ENCODE measurements at regions not wholly inside any gene's neighbourhood (a gene's known extent, or its start where the extent isn't known, plus 50 kb on each side); places are given as distances from the start of the nearest gene placed in this dataset.
"Not testable (repeated sequence)": the region's sequence is repeated elsewhere in the genome, so short reads cannot be mapped to it uniquely, and the experiment has no call there.

DNA sequence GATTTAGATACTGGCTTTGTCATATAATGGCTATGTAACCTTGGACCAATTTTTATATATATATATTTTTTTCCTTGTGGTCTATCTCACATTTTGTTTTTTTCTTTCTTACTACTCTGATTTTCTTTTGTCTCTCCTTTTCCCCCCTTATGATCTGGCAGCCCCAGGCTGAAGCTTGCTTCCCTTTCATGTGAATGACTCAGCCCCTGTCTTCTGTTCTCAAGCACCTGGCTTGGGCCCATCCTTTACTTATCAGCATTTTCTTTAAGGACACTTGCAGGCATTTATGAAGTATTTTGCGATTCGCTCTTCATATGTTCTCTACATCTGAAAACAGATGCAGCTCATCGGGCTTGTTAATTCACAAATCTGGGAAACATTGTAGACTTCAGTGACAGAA, 163.6 kb downstream of the SPRY2 start:
- peak; percentile 9 for DNase-seq (ENCODE audit: low read depth, low spot score)

- DNase-seq (ENCODE audit: low read depth, low spot score) = no peak
These were observed 167.7 kb downstream of the SPRY2 start for GRCh38 chr13:80173224-80173623.

- DNase-seq (ENCODE audit: low read depth, low spot score) = no peak
These were observed 169.8 kb downstream of the SPRY2 start for GRCh38 chr13:80171096-80171495.

DNA sequence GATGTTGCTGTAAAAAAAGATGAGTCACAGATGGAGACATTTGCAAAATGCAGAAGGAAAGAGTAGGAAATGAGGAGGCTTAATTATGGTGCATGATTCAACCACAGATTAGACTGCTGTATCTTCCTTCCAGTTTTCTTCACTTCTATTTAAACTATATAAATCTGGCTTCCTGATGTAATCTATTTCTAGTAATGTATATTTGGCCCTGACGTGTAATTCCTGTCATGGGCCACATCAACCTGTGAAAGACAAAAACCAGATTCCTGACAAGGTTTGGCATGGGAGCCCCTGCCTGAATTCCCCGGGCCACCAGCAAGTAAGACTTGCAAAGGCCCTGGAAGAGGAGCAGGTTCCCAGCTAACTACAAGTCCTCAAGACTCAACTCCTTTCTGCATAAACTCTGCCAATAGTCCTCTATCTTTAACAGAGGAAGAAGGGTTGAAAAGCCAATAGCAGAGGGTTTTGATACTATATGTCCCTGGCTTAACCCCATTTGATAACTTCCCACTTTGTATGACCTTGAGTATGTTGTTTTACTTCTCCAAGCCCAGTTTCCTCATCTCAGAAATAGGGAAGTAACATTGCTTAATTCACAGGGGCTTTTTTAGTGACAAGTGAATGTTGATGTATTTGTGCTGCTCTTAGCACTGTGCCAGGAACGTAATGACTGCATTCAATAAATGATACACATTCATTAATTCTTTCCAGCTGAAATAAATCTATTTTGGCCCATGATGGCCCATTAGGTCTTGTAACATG, 172.7 kb downstream of the SPRY2 start:
- no peak for DNase-seq (ENCODE audit: low read depth, low spot score)

DNA sequence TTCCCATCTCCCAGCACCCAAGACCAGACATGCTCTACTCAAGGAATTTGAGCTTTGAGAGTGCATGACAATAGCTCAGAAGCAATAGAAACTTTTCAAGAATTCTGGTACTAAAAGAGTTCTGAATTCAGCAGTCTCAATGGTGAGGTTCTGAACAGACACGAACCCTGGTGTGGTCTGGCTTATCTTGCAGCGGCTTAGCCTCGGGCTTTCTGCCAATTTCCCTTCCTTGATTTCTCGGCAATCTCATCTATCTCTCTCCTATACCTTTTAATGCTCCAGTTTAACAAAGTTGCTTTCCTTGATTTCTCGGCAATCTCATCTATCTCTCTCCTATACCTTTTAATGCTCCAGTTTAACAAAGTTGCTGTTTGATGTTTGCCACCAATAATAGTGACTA, 174.6 kb downstream of the SPRY2 start:
- no peak for DNase-seq (ENCODE audit: low read depth, low spot score)

DNA sequence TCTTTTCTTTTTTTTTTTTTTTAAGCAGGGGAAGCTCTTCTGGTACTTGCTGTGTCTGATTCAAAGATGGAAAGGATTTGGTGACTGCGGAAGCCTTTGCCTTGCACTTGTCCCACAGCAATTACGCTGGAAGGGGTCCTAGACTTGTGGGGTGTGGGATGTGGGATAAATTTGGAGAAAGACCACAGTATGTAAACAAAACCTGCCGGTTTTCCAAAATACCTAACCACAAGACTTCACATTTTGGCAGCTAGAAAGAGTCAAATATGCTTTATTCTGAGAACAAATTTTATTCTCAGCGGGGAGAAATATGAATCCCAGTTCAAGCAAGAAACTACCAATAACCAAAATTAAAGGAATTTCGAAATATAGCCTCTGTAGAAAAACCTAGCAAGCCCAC, 176.5 kb downstream of the SPRY2 start:
- no peak for DNase-seq (ENCODE audit: low read depth, low spot score)

GRCh38 chr13:80161896-80162295, 179.0 kb downstream of the SPRY2 start:
- no peak for DNase-seq (ENCODE audit: low read depth, low spot score)

- no peak for DNase-seq (ENCODE audit: low read depth, low spot score)
These were observed 179.7 kb downstream of the SPRY2 start for GRCh38 chr13:80161219-80161618.

DNA sequence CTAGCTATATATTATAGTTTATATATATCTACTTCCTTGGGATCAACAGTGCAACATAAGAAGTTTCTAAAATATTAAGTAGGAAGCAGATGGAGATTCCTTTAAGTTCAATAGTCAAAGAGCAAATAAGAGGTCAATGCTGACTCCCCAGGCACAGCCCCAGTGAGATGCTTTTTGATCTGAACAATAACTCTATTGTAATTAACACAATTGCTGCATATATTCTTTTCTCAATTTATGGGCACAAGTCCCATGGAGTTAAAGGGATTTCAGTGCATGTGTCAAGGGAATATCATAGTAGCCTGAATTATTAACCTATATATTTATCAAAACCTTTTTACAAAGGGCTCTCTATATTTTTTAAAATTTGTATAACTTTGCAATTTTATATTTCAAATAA, 180.8 kb downstream of the SPRY2 start:
- DNase-seq (ENCODE audit: low read depth, low spot score) = no peak

- DNase-seq (ENCODE audit: low read depth, low spot score) = no peak
These were observed 183.5 kb downstream of the SPRY2 start for GRCh38 chr13:80157261-80157932.

GRCh38 chr13:80152142-80152541, 188.8 kb downstream of the SPRY2 start:
- not testable (repeated sequence) for DNase-seq (ENCODE audit: low read depth, low spot score)

GRCh38 chr13:80151016-80151415, 189.9 kb downstream of the SPRY2 start:
- DNase-seq (ENCODE audit: low read depth, low spot score) = no peak

- DNase-seq (ENCODE audit: low read depth, low spot score) = no peak
These were observed 191.2 kb downstream of the SPRY2 start for GRCh38 chr13:80149736-80150135.

GRCh38 chr13:80145171-80145690, 195.7 kb downstream of the SPRY2 start:
- no peak for DNase-seq (ENCODE audit: low read depth, low spot score)

GRCh38 chr13:80144493-80144892, 196.4 kb downstream of the SPRY2 start:
- no peak for DNase-seq (ENCODE audit: low read depth, low spot score)

DNA sequence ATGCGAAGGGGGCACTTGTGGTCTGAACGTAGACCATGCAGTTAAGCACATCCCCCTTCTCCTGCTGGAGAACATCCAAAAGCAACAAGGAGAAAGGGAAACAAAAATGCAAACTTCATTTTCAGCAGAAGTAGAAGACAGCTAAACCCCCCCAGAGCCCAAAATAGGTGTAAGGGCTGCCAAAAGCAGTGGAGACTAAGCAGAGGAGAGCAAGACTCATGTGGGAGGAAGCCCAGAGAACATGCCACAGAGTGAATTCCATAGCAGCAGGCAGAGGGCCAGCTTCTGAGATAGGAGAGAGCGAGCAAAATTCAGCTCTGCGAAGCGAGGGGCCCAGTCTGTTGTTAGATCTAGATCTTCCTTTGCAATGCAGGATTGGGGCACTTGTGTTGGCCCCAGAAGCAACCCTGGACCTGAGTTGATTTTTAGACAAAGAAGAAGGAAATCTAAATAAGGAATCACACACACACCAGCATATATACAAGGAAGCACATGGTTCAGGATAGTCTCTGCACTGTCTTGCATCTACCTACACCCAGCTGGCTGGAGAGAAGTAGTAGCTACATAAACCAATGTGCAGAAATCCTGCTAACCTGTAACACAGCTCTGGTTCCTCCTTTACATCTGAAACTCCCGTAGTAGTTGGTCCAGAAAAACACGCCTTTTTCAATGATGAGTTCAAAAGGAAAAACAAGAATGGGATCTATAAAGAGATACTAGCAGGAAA, 199.6 kb downstream of the SPRY2 start:
- no peak for DNase-seq (ENCODE audit: low read depth, low spot score)

DNA sequence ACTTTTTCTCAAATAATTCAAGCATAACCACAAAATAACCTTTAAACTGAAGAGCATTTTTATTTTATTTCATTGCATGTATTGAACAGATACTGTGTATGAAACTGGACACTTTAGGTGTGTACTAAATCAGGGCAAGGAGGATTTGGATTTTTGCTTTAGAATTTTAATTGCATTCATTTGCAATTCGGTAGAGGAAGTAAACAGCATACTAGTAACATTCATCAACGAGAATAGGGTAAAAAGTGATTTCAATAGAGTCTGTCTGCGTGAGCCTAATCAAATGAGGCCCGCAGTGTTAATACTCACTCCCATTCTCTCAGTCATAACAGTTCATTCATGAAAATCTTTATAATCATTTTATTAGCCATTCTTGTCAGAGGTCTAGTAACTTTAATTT, 200.2 kb downstream of the SPRY2 start:
- no peak for DNase-seq (ENCODE audit: low read depth, low spot score)

DNA sequence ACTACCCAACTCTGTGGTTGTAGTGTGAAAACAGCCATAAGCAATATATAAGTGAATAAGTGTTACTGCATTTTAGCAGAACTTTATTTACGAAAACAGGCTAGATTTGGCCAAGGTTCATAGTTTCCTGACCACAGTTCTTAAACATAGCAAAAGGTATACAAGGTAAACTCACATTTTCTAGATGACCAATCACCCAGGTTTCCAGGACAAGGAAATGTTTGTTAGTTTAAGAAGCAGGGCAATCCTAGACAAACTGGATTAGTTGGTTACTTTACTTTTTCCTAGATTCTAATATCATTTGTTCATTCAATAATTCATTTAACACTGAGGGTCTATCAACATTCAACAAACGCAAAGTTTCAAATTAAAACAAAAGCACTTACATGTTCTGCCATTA, 201.7 kb downstream of the SPRY2 start:
- DNase-seq (ENCODE audit: low read depth, low spot score) = no peak

- DNase-seq (ENCODE audit: low read depth, low spot score) = no peak
These were observed 202.9 kb downstream of the SPRY2 start for GRCh38 chr13:80137994-80138393.

GRCh38 chr13:80134346-80134745, 206.6 kb downstream of the SPRY2 start:
- DNase-seq (ENCODE audit: low read depth, low spot score) = no peak

DNA sequence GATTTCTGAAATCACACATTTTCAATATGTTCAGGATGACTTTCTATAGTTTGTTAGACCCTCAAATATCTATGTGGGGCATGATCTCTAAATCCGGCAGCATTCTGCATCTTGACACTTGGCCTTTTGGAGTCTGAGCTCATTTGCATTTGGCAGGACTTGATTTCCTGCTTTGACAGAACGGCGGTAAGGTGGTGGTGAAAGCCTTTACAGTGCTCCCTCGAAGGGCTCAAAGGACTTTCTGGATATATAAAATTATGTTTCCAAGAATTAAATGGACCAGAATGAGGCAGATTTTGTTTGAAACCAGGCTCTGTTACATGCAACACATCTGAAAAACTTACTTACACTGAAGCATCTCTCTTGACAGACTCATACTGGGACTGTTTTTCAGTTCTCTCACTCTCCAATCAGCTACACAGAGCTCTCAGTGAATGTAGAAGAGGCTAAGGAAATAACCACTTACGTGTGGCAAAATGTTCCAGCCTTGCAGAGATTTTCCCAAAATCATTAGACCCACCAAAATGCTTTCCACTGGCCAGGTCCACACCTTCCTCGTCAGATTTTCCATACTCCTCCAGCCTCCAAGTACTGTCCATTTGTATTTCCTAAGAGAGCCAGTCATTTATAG, 207.2 kb downstream of the SPRY2 start:
- DNase-seq (ENCODE audit: low read depth, low spot score) = no peak
